22Rv1 (cell line): ENCODE measurements at regions not wholly inside any gene's neighbourhood (a gene's known extent, or its start where the extent isn't known, plus 50 kb on each side); places are given as distances from the start of the nearest gene placed in this dataset.

ENCODE experiments used
- ZFX ChIP-seq: fragments of 450-650 bp; IDR thresholded peaks from 2 replicates; pipeline ENCODE4 v1.6.1; 2017; ENCODE audit warnings: antibody characterized with exemption, borderline replicate concordance
- TF ChIP-seq, protein P1 (sequence below): fragments of 450-650 bp; IDR thresholded peaks from 2 replicates; pipeline ENCODE4 v1.5.1; 2017; ENCODE audit warnings: mild to moderate bottlenecking

- TF ChIP-seq, protein P1, sequence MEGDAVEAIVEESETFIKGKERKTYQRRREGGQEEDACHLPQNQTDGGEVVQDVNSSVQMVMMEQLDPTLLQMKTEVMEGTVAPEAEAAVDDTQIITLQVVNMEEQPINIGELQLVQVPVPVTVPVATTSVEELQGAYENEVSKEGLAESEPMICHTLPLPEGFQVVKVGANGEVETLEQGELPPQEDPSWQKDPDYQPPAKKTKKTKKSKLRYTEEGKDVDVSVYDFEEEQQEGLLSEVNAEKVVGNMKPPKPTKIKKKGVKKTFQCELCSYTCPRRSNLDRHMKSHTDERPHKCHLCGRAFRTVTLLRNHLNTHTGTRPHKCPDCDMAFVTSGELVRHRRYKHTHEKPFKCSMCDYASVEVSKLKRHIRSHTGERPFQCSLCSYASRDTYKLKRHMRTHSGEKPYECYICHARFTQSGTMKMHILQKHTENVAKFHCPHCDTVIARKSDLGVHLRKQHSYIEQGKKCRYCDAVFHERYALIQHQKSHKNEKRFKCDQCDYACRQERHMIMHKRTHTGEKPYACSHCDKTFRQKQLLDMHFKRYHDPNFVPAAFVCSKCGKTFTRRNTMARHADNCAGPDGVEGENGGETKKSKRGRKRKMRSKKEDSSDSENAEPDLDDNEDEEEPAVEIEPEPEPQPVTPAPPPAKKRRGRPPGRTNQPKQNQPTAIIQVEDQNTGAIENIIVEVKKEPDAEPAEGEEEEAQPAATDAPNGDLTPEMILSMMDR = no peak
- TF ChIP-seq ZFX = no peak
Observed at GRCh38 chr3:20250786-20251185, 64.8 kb upstream of the SGO1 start.
